GM12878 (cell line): ENCODE measurements at regions not wholly inside any gene's neighbourhood (a gene's known extent, or its start where the extent isn't known, plus 50 kb on each side); places are given as distances from the start of the nearest gene placed in this dataset.

Source experiments
- ATF2 ChIP-seq: IDR thresholded peaks from 2 replicates; pipeline ENCODE4 v1.6.1; 2012; ENCODE audit warnings: low read length, inconsistent platforms
- BCLAF1 ChIP-seq: fragments of 450-650 bp; IDR thresholded peaks from 2 replicates; pipeline ENCODE4 v1.6.1; 2017; ENCODE audit warnings: antibody characterized with exemption, mild to moderate bottlenecking, moderate library complexity
- CBX3 ChIP-seq: fragments of 200-600 bp; sonication (generic); IDR thresholded peaks from 2 replicates; pipeline ENCODE4 v1.6.1; 2016; ENCODE audit warnings: low read depth, borderline replicate concordance
- CTCF ChIP-seq, 3 experiments: IDR thresholded peaks in 2 of 3; conservative IDR thresholded peaks in 1 of 3; 2 replicates each; pipeline ENCODE4 v1.5.1; 2011; ENCODE audit warnings: low read depth in 3 of 3, low read length in 3 of 3, mild to moderate bottlenecking in 3 of 3, control low read depth in 2 of 3, moderate library complexity in 2 of 3, inconsistent platforms in 1 of 3, mixed read lengths in 1 of 3; ENCODE audit not compliant: control insufficient read depth in 2 of 3, insufficient read depth in 1 of 3; ENCODE audit errors: extremely low read depth in 1 of 3
- ELK1 ChIP-seq: IDR thresholded peaks from 2 replicates; pipeline ENCODE4 v1.6.1; 2012; ENCODE audit warnings: low read depth, low read length, improper control_type of control experiment
- POLR2A ChIP-seq: IDR thresholded peaks from 2 replicates; pipeline ENCODE4 v1.6.1; 2011; ENCODE audit warnings: low read depth, mild to moderate bottlenecking, low read length
- USF2 ChIP-seq: IDR thresholded peaks from 2 replicates; pipeline ENCODE4 v1.6.1; 2011; ENCODE audit warnings: low read depth, low read length, improper control_type of control experiment, borderline replicate concordance
- YY1 ChIP-seq: IDR thresholded peaks from 2 replicates; pipeline ENCODE4 v1.6.1; 2011; ENCODE audit warnings: low read depth, mild to moderate bottlenecking, low read length
- ZSCAN29 ChIP-seq: fragments of 450-650 bp; IDR thresholded peaks from 2 replicates; pipeline ENCODE4 v1.6.1; 2017; ENCODE audit warnings: mild to moderate bottlenecking, moderate library complexity

GRCh38 chr6:139600343-139600742 is 225.9 kb upstream of the CITED2 start:
- no peak for TF ChIP-seq CTCF (IDR thresholded peaks at IDR 0.05 in 2 of 3, conservative IDR thresholded peaks at IDR 0.05 in 1 of 3; ENCODE audit: control insufficient read depth in 2 of 3, extremely low read depth in 1 of 3, insufficient read depth in 1 of 3, low read depth in 3 of 3, low read length in 3 of 3)
- TF ChIP-seq POLR2A, result no peak
- TF ChIP-seq ATF2, result no peak
- no peak for TF ChIP-seq ELK1
- TF ChIP-seq BCLAF1, result no peak
- no peak for TF ChIP-seq YY1
- no peak for TF ChIP-seq CBX3
- no peak for TF ChIP-seq USF2
- TF ChIP-seq ZSCAN29, result no peak
